ENCODE measurements at regions not wholly inside any gene's neighbourhood (a gene's known extent, or its start where the extent isn't known, plus 50 kb on each side); places are given as distances from the start of the nearest gene placed in this dataset.

DNA sequence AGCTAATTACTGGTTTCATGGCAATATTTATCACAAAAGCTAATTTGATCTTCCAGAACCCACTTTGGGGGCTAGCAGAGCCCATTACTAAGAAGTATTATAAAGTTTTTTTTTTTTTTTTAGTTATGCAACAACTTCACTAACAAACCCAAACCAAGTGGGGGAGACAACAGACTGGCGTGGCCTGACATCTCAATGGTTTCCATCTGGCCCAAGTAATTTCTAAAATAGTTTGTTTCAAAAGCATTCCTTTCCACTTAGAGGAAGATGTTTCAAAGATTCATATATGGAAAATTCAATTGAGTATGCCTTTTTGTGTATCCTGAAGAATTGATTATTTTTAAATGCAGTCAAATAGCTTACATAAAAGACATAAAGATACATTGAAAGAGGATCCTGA lies 367.1 kb downstream of the HRH4 start:
- DNase-seq (ENCODE audit: low read depth) = no peak

DNA sequence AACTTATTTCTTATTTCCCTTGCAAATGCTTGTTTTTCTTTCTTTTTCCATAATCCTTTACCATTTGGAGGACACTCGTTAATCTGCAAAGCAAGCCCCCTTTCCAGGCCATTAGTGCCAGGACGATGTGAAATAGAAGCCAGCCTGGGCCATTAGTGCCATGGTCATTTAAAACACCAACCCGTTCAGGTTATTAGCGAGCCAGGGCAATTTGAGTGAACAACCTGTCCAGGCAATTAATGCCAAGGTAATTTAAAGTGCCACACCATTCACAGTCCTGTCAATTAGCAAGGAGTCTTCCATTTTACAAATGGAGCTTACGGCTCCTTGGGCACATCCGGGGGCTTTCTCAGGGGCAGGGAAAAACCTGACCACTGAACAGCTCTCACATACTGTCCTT lies 370.6 kb downstream of the HRH4 start:
- no peak for DNase-seq (ENCODE audit: low read depth)

DNA sequence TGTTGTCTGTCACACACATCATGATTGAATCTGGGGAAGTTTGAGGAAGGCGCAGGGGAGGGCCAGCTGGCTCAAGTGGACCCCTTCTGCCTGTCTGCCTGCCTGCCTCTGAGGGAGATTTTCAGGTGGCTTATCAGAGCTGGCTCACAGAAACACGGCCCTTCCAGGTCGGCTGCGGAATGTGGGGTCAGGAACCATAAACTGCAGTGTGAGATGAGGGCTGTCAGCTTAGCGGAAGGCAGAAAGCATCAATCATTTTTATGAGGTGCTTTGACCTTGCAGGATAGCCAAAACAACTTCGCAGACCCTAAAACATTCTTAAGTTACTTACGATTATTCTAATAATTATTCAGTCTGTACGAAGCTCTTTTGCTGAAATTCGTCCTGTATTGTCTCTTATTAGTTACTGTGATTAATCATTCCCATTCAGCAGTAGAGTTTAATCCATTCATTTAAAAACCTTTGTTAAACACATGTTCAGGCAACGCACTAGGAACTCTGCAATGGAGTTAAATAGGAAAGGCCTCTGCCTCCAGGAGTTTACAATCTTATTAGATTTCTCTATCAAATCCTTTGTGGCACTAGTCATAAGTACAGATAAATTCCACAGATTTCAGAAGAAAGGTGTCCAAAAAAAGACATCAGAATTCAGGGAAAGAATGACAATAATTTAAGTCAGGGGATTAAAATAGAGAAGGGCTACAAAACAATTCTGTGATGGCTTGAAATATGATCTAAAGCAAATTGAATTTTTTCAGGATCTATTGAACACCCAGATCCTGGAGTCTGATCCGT lies 371.6 kb downstream of the HRH4 start:
- DNase-seq (ENCODE audit: low read depth) = no peak

DNA sequence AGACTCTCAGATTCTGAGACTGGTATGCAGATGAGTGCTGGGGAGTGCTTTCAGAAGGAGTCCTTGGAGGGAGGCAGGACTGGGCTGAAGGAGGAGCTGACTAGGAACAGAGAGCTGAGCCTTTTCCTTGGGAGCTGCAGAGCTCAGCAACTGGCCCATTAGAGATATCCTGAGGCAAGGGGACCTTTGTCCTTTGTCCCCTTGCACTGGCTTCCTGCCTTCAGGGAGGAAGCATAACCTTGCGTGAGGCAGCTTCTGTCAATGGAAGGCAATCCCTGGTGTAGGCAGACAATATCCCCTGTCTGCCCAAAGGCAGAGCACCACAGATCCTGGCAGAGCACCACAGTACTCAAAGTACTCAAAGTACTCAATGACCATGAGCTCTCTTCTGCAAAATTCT lies 375.3 kb downstream of the HRH4 start:
- no peak for DNase-seq (ENCODE audit: low read depth)

DNA sequence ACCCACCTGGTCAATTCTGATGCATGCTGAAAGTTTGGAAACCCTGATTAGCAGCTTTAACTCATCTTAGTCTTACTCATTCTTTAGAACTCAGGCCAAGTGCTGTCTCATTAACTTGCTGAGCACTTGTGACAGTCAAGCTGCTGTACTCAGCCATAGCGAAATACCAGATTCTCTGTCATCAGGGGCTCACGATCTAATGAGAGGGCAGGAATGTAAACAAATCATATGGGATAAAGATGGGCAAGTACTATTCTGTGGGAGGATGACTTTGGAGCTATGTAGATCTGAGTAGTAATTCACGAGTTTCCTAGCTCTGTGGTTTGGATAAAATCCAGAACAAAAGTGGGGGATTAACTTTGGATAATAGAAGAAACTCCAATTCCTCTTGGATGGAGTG lies 376.6 kb downstream of the HRH4 start:
- peak; percentile 36 for DNase-seq (ENCODE audit: low read depth)

DNA sequence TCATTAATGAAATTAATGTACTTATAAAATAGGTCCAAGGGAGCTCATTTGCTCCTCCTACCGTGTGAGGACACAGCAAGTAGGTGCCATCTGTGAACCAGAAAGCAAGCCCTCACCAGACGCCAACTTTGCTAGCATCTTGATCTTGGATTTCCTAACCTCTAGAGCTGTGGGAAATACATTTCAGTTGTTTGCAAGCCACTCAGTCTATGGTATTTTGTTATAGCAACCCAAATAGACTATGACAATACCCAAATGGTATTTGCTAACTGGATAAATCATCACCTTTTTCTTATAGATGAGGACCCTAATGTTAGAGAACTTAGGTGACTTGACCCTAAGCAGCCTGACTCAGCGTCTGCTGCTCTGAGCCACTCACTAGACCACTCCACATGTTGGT lies 379.6 kb downstream of the HRH4 start:
- DNase-seq (ENCODE audit: low read depth) = no peak

DNA sequence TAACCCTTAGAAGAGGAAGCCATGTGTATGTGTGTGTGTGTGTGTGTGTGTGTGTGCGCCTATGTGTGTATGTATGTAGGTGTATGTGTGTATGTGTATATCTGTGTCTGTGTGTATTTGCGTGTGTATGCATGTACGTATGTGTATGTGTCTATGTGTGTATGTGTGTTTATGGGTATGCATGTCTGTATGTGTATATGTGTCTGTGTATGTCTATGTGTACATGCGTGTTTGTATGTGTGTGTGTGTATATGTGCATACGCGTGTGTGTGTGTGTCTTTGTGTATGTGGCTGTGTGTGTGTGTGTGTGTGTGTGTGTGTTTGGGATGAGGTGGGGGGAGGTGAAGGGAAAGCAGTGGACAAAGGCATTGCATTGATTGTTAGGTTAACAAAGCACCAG lies 380.2 kb downstream of the HRH4 start:
- no peak for DNase-seq (ENCODE audit: low read depth)

DNA sequence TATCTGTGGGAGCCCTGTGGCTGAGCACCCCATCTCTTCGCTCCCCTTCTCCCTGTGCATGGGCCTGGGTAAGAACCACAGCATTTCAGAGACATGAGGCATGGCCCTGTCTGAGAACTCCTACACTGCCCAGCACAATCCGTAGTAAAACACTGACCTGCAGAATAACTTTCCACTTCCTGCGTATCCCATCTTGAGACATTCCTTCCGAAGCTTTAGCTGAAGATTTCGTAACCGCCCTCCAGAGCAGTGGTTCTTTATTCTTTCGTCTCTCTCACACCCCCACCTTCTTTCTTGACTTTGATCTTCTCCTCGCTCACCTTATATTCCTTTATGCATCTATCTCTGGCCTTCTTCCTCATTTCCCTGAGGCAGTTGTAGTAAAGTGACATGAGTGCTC lies 381.1 kb downstream of the HRH4 start:
- DNase-seq (ENCODE audit: low read depth) = no peak

DNA sequence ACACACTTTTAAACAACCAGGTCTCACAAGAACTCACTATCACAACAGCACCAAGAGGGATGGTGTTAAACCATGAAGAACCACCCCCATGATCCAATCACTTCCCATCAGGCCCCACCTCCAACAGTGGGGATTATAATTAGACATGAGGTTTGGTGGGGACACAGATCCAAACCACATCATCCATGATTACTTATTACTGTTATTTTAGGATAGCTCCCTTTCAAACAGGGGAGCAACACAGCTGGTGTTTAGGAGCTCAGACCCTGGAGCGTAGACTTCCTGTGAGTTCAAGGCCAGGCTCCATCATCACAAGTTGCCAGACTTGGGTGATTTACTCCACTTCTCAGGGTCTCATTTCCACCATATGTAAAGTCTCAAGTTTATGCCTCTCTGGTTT lies 382.7 kb downstream of the HRH4 start:
- no peak for DNase-seq (ENCODE audit: low read depth)

DNA sequence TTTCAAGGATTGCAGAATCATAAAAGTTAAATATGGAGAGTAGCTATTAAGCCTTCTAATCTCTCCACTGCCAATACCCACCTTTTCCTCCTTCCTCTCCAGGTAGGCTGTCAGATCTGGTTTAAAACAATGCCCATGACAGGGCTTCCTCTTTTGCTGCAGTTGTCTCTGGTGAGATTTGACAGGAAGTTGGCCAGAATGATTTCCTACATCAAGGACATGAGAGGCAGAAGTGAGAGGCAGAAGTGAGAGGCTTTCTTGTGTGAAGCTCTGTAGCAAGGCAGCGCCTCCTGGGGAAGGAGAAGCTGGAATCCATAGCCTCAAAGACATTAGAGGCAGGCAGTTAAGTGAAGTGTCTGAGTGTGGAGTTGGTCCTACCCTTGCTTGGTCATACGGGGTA lies 385.7 kb downstream of the HRH4 start:
- no peak for DNase-seq (ENCODE audit: low read depth)

DNA sequence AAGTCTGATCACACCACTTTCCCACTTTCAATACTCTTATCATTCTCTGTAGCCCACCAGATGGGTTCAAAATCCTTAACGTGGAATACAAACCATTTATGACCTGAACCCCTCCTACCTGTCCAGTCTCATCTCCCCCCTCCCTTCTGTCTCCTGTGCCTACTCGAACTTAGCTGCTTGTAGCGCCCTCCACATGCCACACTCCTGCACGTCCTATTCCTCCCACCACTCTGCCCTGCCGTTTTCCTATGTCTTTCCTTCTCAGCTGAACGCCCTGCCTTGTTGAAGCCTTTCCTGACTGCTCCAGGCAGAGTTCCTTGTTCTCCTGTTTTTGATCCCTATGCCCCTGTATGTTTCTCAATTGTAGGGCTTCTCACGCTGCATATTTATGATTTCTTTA lies 390.1 kb downstream of the HRH4 start:
- DNase-seq (ENCODE audit: low read depth) = no peak

DNA sequence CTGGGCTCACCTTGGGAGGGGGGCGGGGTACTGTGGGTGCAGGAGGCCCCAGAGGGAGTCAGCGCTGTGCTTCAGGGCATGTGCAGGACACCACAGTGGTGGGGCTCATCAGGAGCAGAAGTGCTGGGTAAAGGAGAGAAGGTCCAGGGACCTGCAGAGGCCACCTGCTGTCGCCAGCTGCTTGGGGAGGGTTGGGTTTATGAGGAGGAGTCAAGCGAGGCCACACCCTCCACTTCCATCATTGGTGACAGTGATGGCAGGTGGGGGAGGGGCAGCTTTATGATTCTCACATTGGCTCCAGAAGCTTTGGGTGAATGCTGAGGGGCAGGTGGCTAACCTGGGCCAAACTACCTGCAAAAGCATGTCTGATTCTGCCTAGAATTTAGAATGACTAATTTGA lies 392.6 kb downstream of the HRH4 start:
- DNase-seq (ENCODE audit: low read depth) = no peak

DNA sequence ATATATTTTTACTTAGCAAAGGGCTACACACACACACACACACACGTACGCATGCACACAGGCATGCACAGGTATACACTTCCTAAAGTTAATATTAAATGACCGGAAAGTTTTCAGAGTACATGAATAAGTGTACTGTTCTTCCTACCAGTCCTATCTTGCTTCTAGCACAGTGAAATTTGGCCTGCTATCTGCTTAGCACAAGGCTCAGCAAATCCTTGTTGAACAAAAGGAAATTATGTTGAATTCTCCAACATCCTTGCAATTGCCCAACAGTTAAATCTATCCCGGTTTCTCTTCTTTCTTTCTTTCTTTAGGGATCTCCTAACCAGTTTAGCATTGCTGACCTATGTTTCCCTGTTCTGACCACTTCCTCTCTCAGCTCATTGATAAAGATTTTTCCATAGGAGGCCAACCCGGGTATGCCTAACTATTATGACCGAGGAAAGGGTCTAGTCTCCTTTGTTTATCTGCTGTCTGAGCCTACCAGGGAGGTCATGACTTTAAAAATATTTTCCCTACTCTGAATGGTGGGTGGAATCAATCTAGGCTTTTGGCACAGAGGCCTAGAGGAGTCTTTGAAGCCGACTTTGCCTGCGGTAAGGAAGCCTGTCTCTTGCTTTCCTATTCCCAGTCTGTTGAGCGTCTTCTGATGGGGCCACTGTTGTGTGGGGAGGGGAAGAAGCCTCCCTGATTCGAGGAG lies 400.7 kb downstream of the HRH4 start:
- DNase-seq (ENCODE audit: low read depth) = no peak

DNA sequence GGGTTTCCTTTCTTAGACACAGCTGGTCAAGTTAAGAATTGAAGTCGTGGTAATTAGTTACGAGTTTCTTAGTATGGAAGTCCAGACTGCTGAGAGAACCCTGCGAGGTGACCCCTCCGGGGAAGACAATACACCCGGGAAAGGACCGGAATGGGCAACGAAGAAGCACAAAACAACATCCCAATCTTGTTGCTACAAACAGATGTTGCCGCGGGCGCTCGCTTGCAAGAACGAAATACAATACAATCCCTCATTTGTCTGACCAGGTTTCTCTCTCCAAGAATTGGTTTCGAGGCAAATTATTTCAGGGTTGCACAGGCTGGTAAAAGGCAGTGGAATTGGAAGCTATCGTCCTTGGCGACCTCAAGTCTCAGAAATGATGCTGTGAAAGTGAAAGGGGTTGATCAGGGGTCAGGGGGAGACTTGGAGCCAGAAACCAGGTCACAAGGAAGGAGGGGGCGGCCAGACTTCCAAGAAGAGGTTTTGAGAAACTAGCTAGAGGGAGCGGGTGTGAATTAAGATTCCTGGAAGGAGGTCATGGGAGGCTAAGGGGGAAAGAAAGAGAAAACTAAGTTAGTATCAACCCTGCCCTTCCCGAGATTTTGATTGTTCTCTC lies 401.9 kb downstream of the HRH4 start:
- no peak for DNase-seq (ENCODE audit: low read depth)

DNA sequence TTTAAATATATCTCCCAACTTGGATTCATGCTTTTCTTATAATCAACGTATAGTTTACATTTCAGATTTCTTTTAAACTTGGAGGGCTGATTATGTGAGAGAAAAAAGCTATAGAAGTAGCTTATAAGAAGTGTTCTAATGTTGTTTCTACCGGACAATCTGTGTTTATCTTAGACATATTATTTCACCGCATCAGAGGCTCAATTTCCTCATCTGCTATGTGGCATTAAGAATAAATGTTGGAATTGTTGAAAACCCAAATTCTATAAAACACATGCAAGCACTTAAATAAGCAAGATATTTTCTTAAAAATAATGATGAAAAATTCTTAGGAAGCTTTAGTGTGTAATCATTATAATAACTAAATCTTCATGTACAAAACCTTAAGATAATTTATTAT lies 407.9 kb downstream of the HRH4 start:
- DNase-seq (ENCODE audit: low read depth) = no peak

DNA sequence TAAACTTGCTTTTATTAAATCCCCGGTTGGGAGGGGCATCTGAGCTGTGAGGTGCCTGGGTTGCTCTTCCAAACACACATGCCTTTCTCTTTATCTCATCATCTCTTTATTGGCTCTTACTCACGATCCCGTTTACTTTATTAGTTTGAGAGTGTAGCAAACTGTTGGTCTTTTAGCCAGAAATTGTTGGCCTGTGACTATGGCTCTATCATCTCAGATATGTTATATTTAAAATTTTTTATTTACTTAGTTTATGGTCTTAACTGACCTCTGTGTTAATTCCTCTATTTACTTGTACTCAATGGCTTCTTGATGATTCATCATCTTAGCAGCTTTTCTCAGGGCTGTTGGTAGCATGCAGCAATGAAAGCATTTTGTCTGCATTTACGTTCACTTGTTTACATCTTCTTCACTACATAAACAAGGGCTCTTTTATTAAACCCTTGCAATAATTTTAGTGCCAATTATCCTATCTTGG lies 408.4 kb downstream of the HRH4 start:
- no peak for DNase-seq (ENCODE audit: low read depth)

DNA sequence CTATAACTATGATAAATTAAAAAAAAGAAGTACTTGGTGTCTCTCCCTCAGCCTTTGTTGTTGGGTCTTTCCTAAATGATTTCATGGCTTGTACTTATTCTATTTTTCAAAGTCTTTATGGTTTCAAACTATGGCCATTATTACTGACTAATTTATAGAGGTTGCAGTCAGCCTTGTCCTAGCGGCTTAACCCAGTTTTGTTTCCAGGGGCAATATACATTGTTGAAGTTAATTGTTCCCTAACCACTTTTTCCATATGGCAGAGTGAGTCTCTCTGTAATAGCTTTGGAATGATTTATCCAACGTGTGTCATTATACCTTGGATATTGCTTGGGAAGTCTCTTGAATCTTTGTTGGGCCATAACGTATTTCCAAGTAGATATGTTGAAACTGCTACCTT lies 408.8 kb downstream of the HRH4 start:
- no peak for DNase-seq (ENCODE audit: low read depth)

DNA sequence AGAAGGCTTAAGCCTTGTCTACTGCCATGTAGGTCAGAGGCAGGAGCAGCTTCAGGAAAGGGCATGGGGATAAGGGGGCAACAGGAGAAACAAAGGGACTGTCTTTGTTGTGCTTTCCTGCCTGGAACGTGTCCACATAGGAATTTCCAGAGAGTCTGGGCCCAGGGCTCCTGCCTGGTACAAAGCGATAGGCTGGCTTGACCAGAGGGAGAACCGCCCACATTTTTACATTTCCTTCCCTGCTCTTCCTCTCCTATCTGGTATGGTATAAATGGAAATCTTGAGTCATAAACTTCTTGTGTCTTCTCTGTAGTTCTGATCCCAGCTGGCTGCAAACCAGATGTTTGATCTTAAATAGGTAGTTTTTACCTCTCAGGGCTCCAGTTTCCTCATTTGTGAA lies 414.8 kb downstream of the HRH4 start:
- no peak for DNase-seq (ENCODE audit: low read depth)

DNA sequence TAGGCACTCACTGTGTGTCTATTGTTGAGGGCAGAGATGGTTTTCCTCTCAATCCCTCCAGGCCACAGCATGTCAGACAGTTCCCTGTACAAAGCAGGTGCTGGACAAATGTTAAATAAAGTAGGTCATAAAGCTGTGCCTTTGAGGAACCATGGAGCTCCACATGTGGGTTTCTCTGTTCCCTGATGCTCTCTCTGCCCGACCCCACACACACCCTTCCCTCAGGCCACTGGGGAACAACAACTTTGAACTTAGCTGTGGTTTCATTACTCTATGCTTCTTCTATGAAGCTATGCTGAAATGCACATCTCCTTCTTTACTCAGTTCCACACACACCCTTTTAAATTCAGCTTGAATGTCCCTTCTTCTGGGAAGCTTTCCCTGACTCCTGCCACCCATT lies 415.3 kb downstream of the HRH4 start:
- no peak for DNase-seq (ENCODE audit: low read depth)

DNA sequence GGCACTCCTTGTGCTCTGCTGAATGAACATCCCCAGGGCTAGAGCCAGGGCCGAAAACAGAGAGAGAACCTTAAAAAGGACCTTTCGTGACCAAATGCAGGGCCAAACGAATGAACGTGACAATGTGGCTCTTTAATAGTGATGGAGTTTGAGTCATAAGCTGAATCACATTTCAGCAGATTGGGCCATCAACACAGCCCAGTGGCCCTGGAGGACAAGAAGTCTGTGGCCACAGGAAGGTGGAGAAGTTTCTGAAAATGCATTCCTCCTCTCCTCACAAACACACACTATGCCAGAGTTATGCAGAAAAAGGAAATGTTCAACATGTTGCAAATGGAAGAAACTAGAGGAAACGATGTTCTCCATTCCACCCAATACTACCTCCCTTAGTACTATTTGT lies 415.8 kb downstream of the HRH4 start:
- DNase-seq (ENCODE audit: low read depth) = no peak

DNA sequence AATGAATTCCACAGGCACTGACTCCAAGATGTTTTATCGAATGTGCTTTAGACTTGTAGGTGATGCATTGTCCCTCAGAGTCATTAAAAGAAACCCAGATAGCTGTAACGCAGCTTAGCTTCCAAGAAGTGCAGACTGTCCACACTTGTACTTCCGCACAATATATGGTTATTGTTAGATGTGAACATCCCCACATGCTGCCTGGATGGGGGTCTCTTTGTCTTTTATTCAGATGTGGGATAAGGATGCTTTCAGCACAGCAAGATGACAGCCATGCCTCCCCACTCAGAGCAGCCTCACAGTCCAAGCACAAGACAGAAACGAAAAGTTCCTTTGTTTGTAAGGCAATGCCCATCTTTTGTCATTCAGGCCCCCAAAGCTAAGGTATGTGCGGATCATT lies 416.6 kb downstream of the HRH4 start:
- DNase-seq (ENCODE audit: low read depth) = no peak

DNA sequence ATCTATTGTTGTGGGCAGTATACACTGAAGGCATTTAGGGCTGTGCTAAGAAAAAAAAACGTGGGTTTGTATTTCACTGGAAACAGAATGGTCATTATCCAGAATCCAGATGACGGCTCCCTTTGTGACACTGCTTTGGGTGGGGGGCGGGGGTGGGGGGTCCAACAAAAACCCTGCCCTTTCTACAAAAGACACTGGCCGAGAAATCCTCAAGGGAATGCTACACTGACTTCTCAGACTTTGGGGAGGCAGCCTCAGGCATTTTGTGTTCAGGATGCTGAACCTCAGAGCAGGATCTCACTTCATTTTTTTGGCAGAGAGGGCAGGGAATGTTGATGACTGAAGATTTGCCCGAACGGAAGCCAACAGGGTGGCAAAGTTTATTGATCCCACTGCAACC lies 417.1 kb downstream of the HRH4 start:
- DNase-seq (ENCODE audit: low read depth) = no peak

DNA sequence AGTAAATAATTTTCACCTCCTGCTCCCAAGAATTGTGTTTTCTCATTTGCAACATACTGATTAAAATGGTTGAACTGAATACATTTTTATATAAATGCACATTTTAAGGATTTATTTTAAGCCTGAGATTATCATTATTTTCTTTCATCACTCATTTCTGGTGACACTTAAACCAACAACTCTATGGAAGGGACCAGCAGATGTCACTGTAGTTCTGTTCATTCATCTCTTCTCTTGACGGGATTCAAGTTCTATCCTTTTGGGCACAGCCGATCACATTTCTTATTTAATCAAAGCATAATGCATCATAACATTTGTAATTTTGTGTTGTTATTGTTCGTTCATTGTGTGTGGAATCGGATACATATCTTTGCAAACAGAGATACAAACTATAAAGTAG lies 417.9 kb downstream of the HRH4 start:
- peak; percentile 13 for DNase-seq (ENCODE audit: low read depth)
